Pancreas (tissue), 10 donors: ENCODE measurements at regions not wholly inside any gene's neighbourhood (a gene's known extent, or its start where the extent isn't known, plus 50 kb on each side); places are given as distances from the start of the nearest gene placed in this dataset.

Experiments
- ATAC-seq, 4 donors: fragments of 200-7000 bp; cut with Tn5 transposase; one replicate each; pipeline versions ENCODE4 v1.8.0 to v1.9.1; 2020; ENCODE audit warnings: mild to moderate bottlenecking in 4 of 4, moderate library complexity in 4 of 4
- DNase-seq, 6 donors: peaks; one replicate each; pipeline ENCODE4 v3.0.0-alpha.2; 2020
- FAIRE-seq: peaks from 2 replicates; lab custom pipeline; 2012; peaks lifted over from hg19 to GRCh38; lab: Jason Lieb, UNC
- H3K27ac ChIP-seq, 4 donors: fragments of 200-600 bp; sonication (generic); 1 replicate in 3 of 4; 2 replicates in 1 of 4; pipeline versions ENCODE4 v1.5.0 to v1.8.0; 2020
- H3K27me3 ChIP-seq, 4 donors: fragments of 200-600 bp; one replicate each; pipeline ENCODE4 v1.8.0; 2021
- H3K36me3 ChIP-seq, 3 donors: fragments of 200-600 bp; sonication (generic) in 1 of 3; one replicate each; pipeline versions ENCODE4 v1.5.0 to v1.8.0; 2020 to 2021
- H3K4me1 ChIP-seq, 3 donors: fragments of 200-600 bp; one replicate each; pipeline ENCODE4 v1.8.0; 2021
- H3K4me3 ChIP-seq, 4 donors: fragments of 200-600 bp; sonication (generic) in 2 of 4; one replicate each; pipeline versions ENCODE4 v1.5.0 to v1.8.0; 2020 to 2021
- H3K9me3 ChIP-seq, 4 donors: fragments of 200-600 bp; one replicate each; pipeline ENCODE4 v1.8.0; 2021
- CTCF ChIP-seq, 4 donors: fragments of 200-600 bp; sonication (generic) in 3 of 4; IDR thresholded peaks; one replicate each; pipeline versions ENCODE4 v1.5.0 to v1.8.0; 2021; ENCODE audit warnings: antibody characterized with exemption in 4 of 4
- WGBS, 2 donors: extraction: QIAGEN DNeasy Blood & Tissue Kit; methylation state at CpG; one replicate each; pipeline ENCODE4 v1.1.7; 2013; 5-methylcytosine and 5-hydroxymethylcytosine counted together
- intact Hi-C, 3 donors: fragments of 100-400 bp; cut with DNase I; formaldehyde crosslinking; loops; one replicate each; pipeline versions ENCODE4 v1.11.1 to v1.14.2; 2022
- donor health status: healthy with polysubstance abuse.
- donor health status: DM: no; HTN: no; CAD: no; lungs with moderate emphysema.
- donor health status: DM: no; HTN: no; CAD: no.
- donor health status: control.
- donor health status: control.
- donor health status: Bipolar disorder and iron deficiency.
- donor health status: DM: yes; HTN: yes; CAD: no.
- donor health status: DM: no; HTN: no; CAD: no.
- donor health status: DM: no; HTN: no; CAD: no.
- donor health status: DM: yes; HTN: yes; CAD: no.

DNA sequence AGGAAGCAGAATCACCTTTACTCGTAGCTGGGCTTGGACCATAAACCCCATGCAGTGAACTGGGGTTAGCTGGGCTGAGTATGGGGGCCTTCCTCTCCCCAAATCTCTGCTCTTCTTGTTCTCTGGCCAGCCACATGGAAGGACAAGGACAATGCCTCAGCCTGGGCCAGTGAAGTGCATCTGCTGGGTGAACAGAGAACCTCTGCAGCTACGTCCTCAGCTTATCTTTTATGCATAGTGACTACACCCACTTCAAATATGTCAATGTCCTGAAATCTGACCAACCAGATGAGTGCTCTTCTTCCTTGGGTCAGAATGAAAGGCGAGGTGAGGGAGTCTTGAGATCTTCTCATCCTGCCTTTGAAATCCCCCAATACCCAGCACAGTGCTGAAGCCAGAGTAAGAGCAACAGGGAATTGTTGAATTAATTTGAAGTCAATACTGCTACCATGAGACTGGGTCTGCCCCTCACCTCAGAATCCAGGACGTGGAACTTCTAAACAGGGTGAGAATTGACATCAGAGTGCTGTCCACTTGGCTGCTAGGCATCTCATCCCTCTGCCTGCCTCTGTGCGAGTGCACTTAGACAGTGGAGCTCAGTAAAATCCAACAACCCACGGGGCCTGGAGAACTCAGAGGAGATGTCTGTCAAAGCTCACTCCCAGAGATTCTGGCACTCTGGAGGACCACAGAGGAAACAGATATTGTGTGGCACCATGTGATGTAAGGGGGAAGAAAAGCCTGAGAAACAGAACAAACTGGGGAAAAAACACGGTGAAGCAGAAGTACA lies 99.0 kb downstream of the IER5 start:
- Histone ChIP-seq H3K36me3 (no peaks in the 10 kb centered on the region), H3K9me3 (no peaks in the 10 kb centered on the region), H3K27ac (no peak overlapping the region), H3K27me3 (no peaks in the 10 kb centered on the region), H3K4me3 (no peak overlapping the region), H3K4me1 (no peaks in the 10 kb centered on the region)
- WGBS, 2 donors: 46 to 59% methylated on average over 7 of the region's 7 CpGs
- intact Hi-C loops: loop anchor here in 2 of 3 donors (2.0 to 10.0 kb wide), 2 partner anchors 237 kb away; no protein-coding TSS in a partner anchor
- FAIRE-seq: no peak
- TF ChIP-seq CTCF (IDR thresholded peaks at IDR 0.05): no peak
- DNase-seq: no peak
- no peak for ATAC-seq

GRCh38 chr1:181189245-181189644 lies 100.7 kb downstream of the IER5 start:
- no peaks in the 10 kb centered on the region for H3K27me3 ChIP-seq
- no peak for FAIRE-seq
- no peaks in the 10 kb centered on the region for H3K9me3 ChIP-seq
- no peak overlapping the region for H3K4me3 ChIP-seq
- 62 to 71% methylated on average over 7 of the region's 7 CpGs for WGBS, 2 donors
- TF ChIP-seq CTCF (IDR thresholded peaks at IDR 0.05): no peak
- no peak overlapping the region for H3K27ac ChIP-seq
- H3K4me1 ChIP-seq: no peaks in the 10 kb centered on the region
- no peaks in the 10 kb centered on the region for H3K36me3 ChIP-seq
- DNase-seq: no peak
- ATAC-seq: no peak
- intact Hi-C loops: loop anchor here in 2 of 3 donors (2.0 to 10.0 kb wide), 2 partner anchors 236 kb away; no protein-coding TSS in a partner anchor

- FAIRE-seq: no peak
- Histone ChIP-seq H3K36me3 (no peaks in the 10 kb centered on the region), H3K4me3 (peak overlapping the region in 1 of 4 donors; percentile 35), H3K9me3 (no peaks in the 10 kb centered on the region), H3K27me3 (no peaks in the 10 kb centered on the region), H3K4me1 (no peaks in the 10 kb centered on the region), H3K27ac (no peak overlapping the region)
- 2 to 8% methylated on average over 33 to 40 of the region's 40 CpGs for WGBS, 2 donors
- peak in 5 of 6 donors; percentile 41 to 97 (median 82) for DNase-seq
- ATAC-seq: peak; percentile 93 to 98 (median 96)
- intact Hi-C loops: loop anchor here in 2 of 3 donors (2.0 to 10.0 kb wide), 2 partner anchors 235 kb away; no protein-coding TSS in a partner anchor
- peak; percentile 97 to 99 (median 98) for TF ChIP-seq CTCF (IDR thresholded peaks at IDR 0.05)
Observed at GRCh38 chr1:181189691-181190363, 101.3 kb downstream of the IER5 start.

DNA sequence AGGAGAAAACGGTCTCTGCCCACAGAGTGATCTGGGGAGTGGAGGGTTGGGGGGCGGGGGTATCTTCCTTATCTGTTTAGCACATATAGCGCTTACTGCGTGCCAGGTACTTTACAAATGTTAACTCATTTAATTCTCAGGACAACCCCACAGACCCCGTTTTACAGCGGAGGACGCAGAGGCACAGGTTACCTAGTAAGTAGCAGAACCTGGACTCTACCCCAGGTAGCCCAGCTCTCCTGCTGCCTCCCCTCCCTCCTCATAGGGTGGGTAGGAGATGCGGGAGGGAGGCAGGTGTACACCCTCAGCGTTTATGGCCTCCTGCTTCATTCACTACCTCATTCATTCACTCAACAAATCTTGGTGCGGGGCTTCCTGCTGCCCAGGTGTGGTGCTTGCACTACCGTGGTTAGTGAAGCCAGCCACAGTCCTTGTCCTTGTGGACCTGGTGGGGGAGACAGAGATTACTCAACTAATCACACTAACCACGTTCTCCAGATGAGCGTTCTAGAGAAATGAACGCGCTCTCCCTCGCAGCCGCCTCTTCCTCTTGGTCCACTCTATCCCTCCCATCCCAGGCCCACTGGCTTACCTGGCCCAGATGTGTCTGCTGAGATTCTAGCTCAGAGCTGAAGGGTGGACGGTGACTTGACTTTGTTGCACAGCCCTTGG lies 102.0 kb downstream of the IER5 start:
- no peak for TF ChIP-seq CTCF (IDR thresholded peaks at IDR 0.05)
- Histone ChIP-seq H3K27ac (no peak overlapping the region), H3K4me3 (peak overlapping the region in 1 of 4 donors; percentile 35), H3K36me3 (no peaks in the 10 kb centered on the region), H3K4me1 (no peaks in the 10 kb centered on the region), H3K27me3 (no peaks in the 10 kb centered on the region), H3K9me3 (no peaks in the 10 kb centered on the region)
- DNase-seq: no peak
- intact Hi-C loops: no loop called here
- peak; percentile 32 to 73 (median 70) for ATAC-seq
- no peak for FAIRE-seq
- WGBS, 2 donors: 40 to 41% methylated on average over 18 of the region's 18 CpGs
